Gastrocnemius medialis (tissue), 4 donors: ENCODE measurements at regions not wholly inside any gene's neighbourhood (a gene's known extent, or its start where the extent isn't known, plus 50 kb on each side); places are given as distances from the start of the nearest gene placed in this dataset.
"Not testable (repeated sequence)": the region's sequence is repeated elsewhere in the genome, so short reads cannot be mapped to it uniquely, and the experiment has no call there.

Source experiments
- ATAC-seq, 2 donors: fragments of 150-250 bp; one replicate each; pipeline ENCODE4 v1.9.1; 2016
- DNase-seq, 2 donors: peaks; one replicate each; pipeline ENCODE4 v3.0.0-alpha.2; 2019
- H3K27ac ChIP-seq, 4 donors: fragments of 200-600 bp; sonication (generic); 1 replicate in 1 of 4; 2 replicates in 3 of 4; pipeline ENCODE4 v1.5.1; 2016 to 2018; ENCODE audit warnings: mild to moderate bottlenecking in 2 of 4, moderate library complexity in 1 of 4
- H3K27me3 ChIP-seq, 3 donors: fragments of 200-600 bp; sonication (generic) in 2 of 3; 1 replicate in 1 of 3; 2 replicates in 2 of 3; pipeline versions ENCODE4 v1.5.1 to v1.6.0; 2016 to 2019; ENCODE audit warnings: mild to moderate bottlenecking in 1 of 3, moderate library complexity in 1 of 3
- H3K36me3 ChIP-seq, 2 donors: fragments of 200-600 bp; sonication (generic) in 1 of 2; one replicate each; pipeline ENCODE4 v1.5.1; 2017 to 2018
- H3K4me1 ChIP-seq, 2 donors: fragments of 200-600 bp; sonication (generic) in 1 of 2; one replicate each; pipeline ENCODE4 v1.5.1; 2016 to 2017; ENCODE audit warnings: mild to moderate bottlenecking in 2 of 2
- H3K4me3 ChIP-seq, 4 donors: fragments of 200-600 bp; sonication (generic) in 3 of 4; 1 replicate in 1 of 4; 2 replicates in 3 of 4; pipeline ENCODE4 v1.5.1; 2016 to 2019; ENCODE audit warnings: mild to moderate bottlenecking in 2 of 4
- H3K9me3 ChIP-seq, 3 donors: fragments of 200-600 bp; sonication (generic) in 2 of 3; 1 replicate in 1 of 3; 2 replicates in 2 of 3; pipeline ENCODE4 v1.5.1; 2016 to 2019
- CTCF ChIP-seq, 5 experiments: fragments of 450-650 bp in 3 of 5; fragments of 200-600 bp in 2 of 5; sonication (generic) in 2 of 5; IDR thresholded peaks in 4 of 5; conservative IDR thresholded peaks in 1 of 5; 1 replicate in 4 of 5; 2 replicates in 1 of 5; pipeline ENCODE4 v1.5.1; 2016 to 2019; ENCODE audit warnings: antibody characterized with exemption in 5 of 5, mild to moderate bottlenecking in 3 of 5, moderate library complexity in 3 of 5
- POLR2A ChIP-seq, 2 donors: fragments of 450-650 bp; IDR thresholded peaks; one replicate each; pipeline ENCODE4 v1.6.1; 2017; ENCODE audit warnings: antibody characterized with exemption in 2 of 2, mild to moderate bottlenecking in 2 of 2, moderate library complexity in 2 of 2
- in situ Hi-C, 4 donors: fragments of 200-750 bp; cut with MboI; loops; one replicate each; pipeline versions ENCODE4 v1.15.0 to v1.8.0; 2017; ENCODE audit warnings: low sequenced_read_pairs in 4 of 4
- intact Hi-C: fragments of 100-400 bp; cut with DNase I; formaldehyde crosslinking; loops from one replicate; pipeline ENCODE4 v1.15.1; 2023; ENCODE audit warnings: low total_unique reads

GRCh38 chr5:60533789-60534188 lies 166.2 kb downstream of the DEPDC1B start:
- Histone ChIP-seq H3K4me3 (no peak overlapping the region), H3K36me3 (no peaks in the 10 kb centered on the region), H3K27me3 (no peaks in the 10 kb centered on the region), H3K9me3 (no peaks in the 10 kb centered on the region), H3K4me1 (no peaks in the 10 kb centered on the region), H3K27ac (no peak overlapping the region)
- ATAC-seq (no peak), DNase-seq (no peak)
- TF ChIP-seq CTCF (IDR thresholded peaks at IDR 0.05 in 4 of 5, conservative IDR thresholded peaks at IDR 0.05 in 1 of 5) (no peak), POLR2A (IDR thresholded peaks at IDR 0.05) (no peak)
- intact Hi-C loops (no loop called here), in situ Hi-C loops (no loop called here)

- in situ Hi-C loops, intact Hi-C loops, H3K9me3 ChIP-seq, H3K27ac ChIP-seq, DNase-seq, H3K27me3 ChIP-seq, ATAC-seq, H3K36me3 ChIP-seq, H3K4me1 ChIP-seq, H3K4me3 ChIP-seq: not testable (repeated sequence)
Measured at GRCh38 chr5:60532796-60533195, 167.2 kb downstream of the DEPDC1B start.

GRCh38 chr5:60530144-60530848 lies 169.7 kb downstream of the DEPDC1B start:
- H3K9me3 ChIP-seq, H3K4me3 ChIP-seq, DNase-seq, intact Hi-C loops, H3K4me1 ChIP-seq, in situ Hi-C loops, H3K36me3 ChIP-seq, H3K27me3 ChIP-seq, H3K27ac ChIP-seq, ATAC-seq: not testable (repeated sequence)

- intact Hi-C loops, result no loop called here
- Histone ChIP-seq H3K4me3 (no peak overlapping the region), H3K27ac (no peak overlapping the region), H3K36me3 (no peaks in the 10 kb centered on the region), H3K27me3 (no peaks in the 10 kb centered on the region), H3K9me3 (no peaks in the 10 kb centered on the region), H3K4me1 (no peaks in the 10 kb centered on the region)
- no peak for ATAC-seq
- no peak for DNase-seq
- in situ Hi-C loops, result no loop called here
- TF ChIP-seq CTCF (IDR thresholded peaks at IDR 0.05 in 4 of 5, conservative IDR thresholded peaks at IDR 0.05 in 1 of 5), result no peak
- no peak for TF ChIP-seq POLR2A (IDR thresholded peaks at IDR 0.05)
Measured at GRCh38 chr5:60529001-60529400, 171.0 kb downstream of the DEPDC1B start.

- no peak for TF ChIP-seq POLR2A (IDR thresholded peaks at IDR 0.05)
- no peak for TF ChIP-seq CTCF (IDR thresholded peaks at IDR 0.05 in 4 of 5, conservative IDR thresholded peaks at IDR 0.05 in 1 of 5)
- in situ Hi-C loops (no loop called here), intact Hi-C loops (no loop called here)
- no peaks in the 10 kb centered on the region for H3K9me3 ChIP-seq
- H3K4me1 ChIP-seq, result no peaks in the 10 kb centered on the region
- no peaks in the 10 kb centered on the region for H3K27me3 ChIP-seq
- no peak for DNase-seq
- no peak for ATAC-seq
- H3K36me3 ChIP-seq, result no peaks in the 10 kb centered on the region
- no peak overlapping the region for H3K27ac ChIP-seq
- no peak overlapping the region for H3K4me3 ChIP-seq
Measured at GRCh38 chr5:60527072-60527471, 172.9 kb downstream of the DEPDC1B start.

- Histone ChIP-seq H3K27ac (no peak overlapping the region), H3K27me3 (no peaks in the 10 kb centered on the region), H3K36me3 (no peaks in the 10 kb centered on the region), H3K9me3 (no peaks in the 10 kb centered on the region), H3K4me1 (no peaks in the 10 kb centered on the region), H3K4me3 (no peak overlapping the region)
- intact Hi-C loops, result no loop called here
- no peak for ATAC-seq
- no peak for DNase-seq
- TF ChIP-seq POLR2A (IDR thresholded peaks at IDR 0.05) (no peak), CTCF (IDR thresholded peaks at IDR 0.05 in 4 of 5, conservative IDR thresholded peaks at IDR 0.05 in 1 of 5) (no peak)
- in situ Hi-C loops, result no loop called here
Measured at GRCh38 chr5:60526336-60526875, 173.6 kb downstream of the DEPDC1B start.
